H1 (cell line): ENCODE measurements at regions not wholly inside any gene's neighbourhood (a gene's known extent, or its start where the extent isn't known, plus 50 kb on each side); places are given as distances from the start of the nearest gene placed in this dataset.

Experiments used
- EZH2 ChIP-seq: fragments of 200-600 bp; sonication (generic); IDR thresholded peaks from 2 replicates; pipeline ENCODE4 v1.7.1; 2012; ENCODE audit warnings: low read depth, mild to moderate bottlenecking, moderate library complexity, low read length, inconsistent platforms; ENCODE audit not compliant: severe bottlenecking
- NRF1 ChIP-seq: IDR thresholded peaks from 2 replicates; pipeline ENCODE4 v1.6.1; 2011; ENCODE audit warnings: mild to moderate bottlenecking, low read depth, low read length, improper control_type of control experiment
- POLR2A ChIP-seq, 2 experiments: IDR thresholded peaks; 1 replicate in 1 of 2; 2 replicates in 1 of 2; pipeline ENCODE4 v1.6.1; 2011; ENCODE audit warnings: low read depth in 2 of 2, low read length in 2 of 2, mild to moderate bottlenecking in 2 of 2; ENCODE audit errors: control extremely low read depth in 1 of 2
- POLR2AphosphoS5 ChIP-seq: IDR thresholded peaks from 2 replicates; pipeline ENCODE4 v1.6.1; 2011; ENCODE audit warnings: low read depth, low read length
- RNF2 ChIP-seq: fragments of 200-900, 300-1000 bp; sonication (generic); IDR thresholded peaks from 2 replicates; pipeline ENCODE4 v1.7.1; 2016; ENCODE audit warnings: borderline replicate concordance, low read depth, mild to moderate bottlenecking, antibody characterized with exemption, low read length; ENCODE audit not compliant: poor library complexity, severe bottlenecking; ENCODE audit errors: missing control alignments
- SIX5 ChIP-seq: IDR thresholded peaks from 2 replicates; pipeline ENCODE4 v1.6.1; 2011; ENCODE audit warnings: mild to moderate bottlenecking, low read depth, low read length
- SP1 ChIP-seq: IDR thresholded peaks from 2 replicates; pipeline ENCODE4 v1.6.1; 2011; ENCODE audit warnings: low read depth, low read length
- SRF ChIP-seq: IDR thresholded peaks from 2 replicates; pipeline ENCODE4 v1.6.1; 2011; ENCODE audit warnings: mild to moderate bottlenecking, low read depth, low read length, moderate library complexity
- TAF1 ChIP-seq: IDR thresholded peaks from 2 replicates; pipeline ENCODE4 v1.6.1; 2011; ENCODE audit warnings: mild to moderate bottlenecking, low read depth, low read length
- TAF7 ChIP-seq: optimal IDR thresholded peaks from 2 replicates; pipeline ENCODE3; 2011; ENCODE audit warnings: low read depth, mild to moderate bottlenecking, inconsistent platforms, low read length, moderate library complexity, borderline replicate concordance
- USF2 ChIP-seq: IDR thresholded peaks from 2 replicates; pipeline ENCODE4 v1.6.1; 2011; ENCODE audit warnings: low read length, improper control_type of control experiment
- ZNF274 ChIP-seq: IDR thresholded peaks from 2 replicates; pipeline ENCODE4 v1.7.0; 2012; ENCODE audit warnings: low read length, borderline replicate concordance; ENCODE audit errors: extremely low read depth
- TF ChIP-seq, protein P1 (sequence below), 3 experiments: IDR thresholded peaks; 1 replicate in 2 of 3; 2 replicates in 1 of 3; pipeline versions ENCODE4 v1.5.1 to v1.6.1; 2011; ENCODE audit warnings: low read length in 3 of 3, mild to moderate bottlenecking in 3 of 3, inconsistent platforms in 2 of 3, low read depth in 1 of 3, moderate library complexity in 1 of 3; ENCODE audit not compliant: insufficient read depth in 1 of 3; ENCODE audit errors: control extremely low read depth in 1 of 3

DNA sequence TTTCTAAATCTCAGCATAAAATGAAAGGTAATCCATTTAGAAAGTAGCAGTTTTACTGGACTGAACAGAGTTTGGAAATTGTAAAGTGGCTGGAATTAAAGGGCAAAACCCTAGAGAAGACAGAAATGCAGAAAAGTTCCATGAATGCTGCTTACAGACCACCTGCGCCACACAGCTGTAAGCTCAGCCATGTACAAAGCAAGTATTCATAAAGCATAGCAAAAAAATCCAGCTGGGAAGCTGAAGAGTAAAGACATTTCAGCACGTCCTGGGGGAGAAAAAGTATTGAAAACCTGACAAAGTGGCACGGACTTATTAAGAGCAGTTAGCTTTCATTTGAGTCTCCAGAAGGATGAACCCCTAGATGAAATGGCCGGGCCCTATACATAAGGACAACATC is 220.1 kb upstream of the CNTN5 start:
- TF ChIP-seq POLR2A (IDR thresholded peaks at IDR 0.05; ENCODE audit: control extremely low read depth in 1 of 2, low read depth in 2 of 2, low read length in 2 of 2) = no peak
- TF ChIP-seq POLR2AphosphoS5 = no peak
- no peak for TF ChIP-seq USF2
- TF ChIP-seq TAF7 = no peak
- TF ChIP-seq SRF = no peak
- TF ChIP-seq, protein P1, sequence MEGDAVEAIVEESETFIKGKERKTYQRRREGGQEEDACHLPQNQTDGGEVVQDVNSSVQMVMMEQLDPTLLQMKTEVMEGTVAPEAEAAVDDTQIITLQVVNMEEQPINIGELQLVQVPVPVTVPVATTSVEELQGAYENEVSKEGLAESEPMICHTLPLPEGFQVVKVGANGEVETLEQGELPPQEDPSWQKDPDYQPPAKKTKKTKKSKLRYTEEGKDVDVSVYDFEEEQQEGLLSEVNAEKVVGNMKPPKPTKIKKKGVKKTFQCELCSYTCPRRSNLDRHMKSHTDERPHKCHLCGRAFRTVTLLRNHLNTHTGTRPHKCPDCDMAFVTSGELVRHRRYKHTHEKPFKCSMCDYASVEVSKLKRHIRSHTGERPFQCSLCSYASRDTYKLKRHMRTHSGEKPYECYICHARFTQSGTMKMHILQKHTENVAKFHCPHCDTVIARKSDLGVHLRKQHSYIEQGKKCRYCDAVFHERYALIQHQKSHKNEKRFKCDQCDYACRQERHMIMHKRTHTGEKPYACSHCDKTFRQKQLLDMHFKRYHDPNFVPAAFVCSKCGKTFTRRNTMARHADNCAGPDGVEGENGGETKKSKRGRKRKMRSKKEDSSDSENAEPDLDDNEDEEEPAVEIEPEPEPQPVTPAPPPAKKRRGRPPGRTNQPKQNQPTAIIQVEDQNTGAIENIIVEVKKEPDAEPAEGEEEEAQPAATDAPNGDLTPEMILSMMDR (IDR thresholded peaks at IDR 0.05; ENCODE audit: control extremely low read depth in 1 of 3, insufficient read depth in 1 of 3, low read depth in 1 of 3, low read length in 3 of 3) = no peak
- no peak for TF ChIP-seq ZNF274
- TF ChIP-seq NRF1 = no peak
- no peak for TF ChIP-seq RNF2
- no peak for TF ChIP-seq TAF1
- no peak for TF ChIP-seq SIX5
- no peak for TF ChIP-seq EZH2
- TF ChIP-seq SP1 = no peak
